HPDE6-E6E7 (cell line): ENCODE measurements at regions not wholly inside any gene's neighbourhood (a gene's known extent, or its start where the extent isn't known, plus 50 kb on each side); places are given as distances from the start of the nearest gene placed in this dataset.
A peak's percentile ranks its signal among the peaks of the same experiment; 100 is the strongest.
"Not testable (repeated sequence)": the region's sequence is repeated elsewhere in the genome, so short reads cannot be mapped to it uniquely, and the experiment has no call there.

Experiments used
- DNase-seq: peaks from one replicate; pipeline ENCODE4 v3.0.0; 2011; ENCODE audit warnings: missing footprints; ENCODE audit errors: extremely low spot score

DNA sequence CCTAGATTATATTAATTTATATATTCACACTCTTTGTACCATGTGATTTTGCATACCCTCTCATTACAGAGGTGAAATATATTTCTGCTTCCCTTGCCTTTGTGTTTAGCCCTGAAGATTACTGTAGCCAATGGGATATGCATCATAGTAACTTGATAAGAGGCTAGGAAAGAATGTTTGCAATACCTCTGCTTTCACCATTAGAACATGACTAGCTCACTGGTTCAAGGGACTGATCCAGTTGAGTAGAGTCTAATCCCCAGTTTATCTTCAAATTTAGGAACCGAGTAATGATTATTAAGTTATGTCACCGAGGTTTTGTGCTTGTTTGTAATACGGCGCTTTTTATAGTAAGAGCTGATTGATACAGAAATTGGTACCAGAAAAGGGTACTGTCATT is 552.6 kb upstream of the GJE1 start:
- no peak for DNase-seq

- DNase-seq = no peak
Measured at GRCh38 chr6:141576751-141577150, 556.0 kb upstream of the GJE1 start.

DNA sequence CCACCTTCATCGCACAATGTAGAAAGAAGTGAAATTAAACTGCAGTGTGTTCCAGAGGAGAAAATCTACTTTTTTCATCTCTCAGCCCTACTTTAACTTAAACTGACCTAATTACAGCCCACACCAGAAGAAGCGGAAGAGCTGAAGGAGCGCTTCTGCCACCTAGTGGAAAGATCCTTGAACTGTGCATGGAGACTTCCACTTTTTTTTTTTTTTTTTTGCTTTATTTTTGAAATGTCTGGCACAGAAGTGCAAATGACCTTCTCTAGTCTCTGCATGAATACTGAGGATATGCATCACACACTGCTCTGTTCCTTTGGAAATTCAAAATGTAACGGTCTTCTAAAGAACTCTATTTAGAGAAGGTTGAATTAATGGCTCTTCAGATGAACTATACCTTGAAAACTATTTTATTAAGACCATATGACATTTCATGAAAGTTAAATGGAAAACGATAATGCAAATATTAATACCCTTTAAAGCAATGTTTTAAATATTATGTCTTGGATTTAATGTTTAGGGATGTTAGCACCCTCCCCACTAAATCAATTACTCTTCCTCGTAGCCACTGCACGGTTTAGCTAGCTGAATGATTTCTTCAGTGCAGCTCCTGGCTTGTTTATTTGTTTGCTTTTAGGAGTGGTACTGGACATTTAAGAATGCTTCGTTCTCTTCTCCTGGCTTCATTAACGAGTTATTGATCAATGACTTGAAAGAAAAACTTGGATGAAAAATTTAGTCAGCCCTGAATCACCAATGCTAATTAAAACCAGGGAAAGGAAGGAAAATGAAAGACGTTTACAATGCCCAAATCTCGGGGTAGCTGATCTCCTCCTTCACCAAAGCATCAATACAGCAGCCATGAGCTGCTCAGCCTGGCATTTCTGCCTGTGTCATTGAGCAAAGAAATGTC is 569.6 kb upstream of the GJE1 start:
- peak; percentile 51 for DNase-seq

GRCh38 chr6:141562186-141562811 is 570.4 kb upstream of the GJE1 start:
- DNase-seq = no peak

GRCh38 chr6:141561154-141561553 is 571.6 kb upstream of the GJE1 start:
- DNase-seq = no peak

- DNase-seq = peak; percentile 69
Measured at GRCh38 chr6:141552463-141552862, 580.3 kb upstream of the GJE1 start.

DNA sequence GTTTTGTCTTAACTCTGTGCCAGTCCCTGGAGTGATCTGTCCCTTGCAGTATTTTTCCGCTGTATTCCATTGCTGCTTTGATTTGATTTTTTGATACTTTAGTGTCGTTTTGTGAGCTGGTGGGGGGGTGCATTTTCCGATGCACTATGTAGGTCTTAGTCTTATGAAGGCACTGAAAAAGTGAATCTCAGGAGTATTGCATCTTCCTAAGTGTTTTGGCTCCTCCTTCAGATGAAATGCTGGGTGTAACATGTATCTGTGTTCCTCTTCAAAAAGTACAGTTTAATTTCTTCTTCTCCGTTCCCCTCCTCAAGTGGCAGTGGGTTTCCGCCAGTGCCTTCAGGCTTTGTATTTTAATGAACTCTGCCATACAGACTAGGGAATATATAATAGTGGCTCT is 580.7 kb upstream of the GJE1 start:
- DNase-seq = no peak

GRCh38 chr6:141551318-141551717 is 581.4 kb upstream of the GJE1 start:
- DNase-seq = no peak

DNA sequence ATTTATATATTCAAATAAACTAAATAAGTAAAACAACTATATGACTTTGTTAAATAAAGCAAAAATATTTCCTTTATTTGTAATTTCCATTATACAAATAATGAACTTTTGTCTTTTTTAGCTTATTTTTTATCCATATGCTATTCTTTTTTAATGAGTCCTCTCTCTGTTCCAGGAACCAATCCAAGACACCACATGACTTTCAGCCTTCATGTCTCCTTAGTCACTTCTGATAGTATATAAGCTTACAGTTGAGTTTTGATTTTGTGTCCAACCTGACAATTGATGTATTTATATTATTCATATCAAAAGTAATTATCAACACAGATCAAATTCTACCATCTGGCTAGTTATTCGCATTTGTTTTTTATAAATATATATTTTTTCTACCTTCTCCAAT is 582.3 kb upstream of the GJE1 start:
- no peak for DNase-seq

DNA sequence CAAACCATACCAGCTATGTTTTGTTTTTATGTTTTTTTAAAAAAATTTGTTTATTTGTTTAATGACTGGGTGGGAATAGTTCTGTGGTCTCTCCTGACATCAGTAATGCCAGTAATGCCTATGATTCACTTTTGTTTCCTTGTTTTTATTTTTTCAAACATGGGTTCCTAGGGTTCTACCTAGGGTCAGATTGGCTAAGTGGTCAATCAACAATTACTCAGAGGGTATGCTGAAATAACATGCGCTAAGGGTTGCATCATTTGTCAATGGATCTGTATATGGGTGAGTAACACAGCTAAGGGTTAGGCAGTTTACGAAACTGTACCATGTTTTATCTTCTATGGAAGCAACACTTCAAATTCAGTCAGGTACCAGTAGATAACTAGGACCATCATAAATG is 583.8 kb upstream of the GJE1 start:
- DNase-seq = peak; percentile 51

- no peak for DNase-seq
Measured at GRCh38 chr6:141541581-141542324, 591.0 kb upstream of the GJE1 start.

DNA sequence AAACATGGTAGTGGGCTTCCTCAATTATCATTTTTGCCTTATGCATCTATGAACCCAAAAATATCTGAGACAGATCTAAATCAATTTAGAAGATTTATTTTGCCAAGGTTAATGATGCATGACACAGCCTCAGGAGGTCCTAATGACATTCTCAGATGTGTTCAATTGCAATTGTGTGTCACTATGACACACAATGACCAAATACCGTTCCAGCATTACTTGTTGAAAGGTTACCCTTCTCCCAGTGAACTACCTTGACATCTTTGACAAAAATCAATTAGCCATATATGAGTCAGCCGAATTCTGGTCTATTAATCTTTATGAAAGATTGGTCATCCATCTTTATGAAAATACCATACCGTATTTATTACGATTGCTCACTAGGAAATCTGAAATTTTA is 592.5 kb upstream of the GJE1 start:
- no peak for DNase-seq

- DNase-seq = no peak
Measured at GRCh38 chr6:141539617-141540016, 593.1 kb upstream of the GJE1 start.

- no peak for DNase-seq
Measured at GRCh38 chr6:141532211-141532610, 600.5 kb upstream of the GJE1 start.

DNA sequence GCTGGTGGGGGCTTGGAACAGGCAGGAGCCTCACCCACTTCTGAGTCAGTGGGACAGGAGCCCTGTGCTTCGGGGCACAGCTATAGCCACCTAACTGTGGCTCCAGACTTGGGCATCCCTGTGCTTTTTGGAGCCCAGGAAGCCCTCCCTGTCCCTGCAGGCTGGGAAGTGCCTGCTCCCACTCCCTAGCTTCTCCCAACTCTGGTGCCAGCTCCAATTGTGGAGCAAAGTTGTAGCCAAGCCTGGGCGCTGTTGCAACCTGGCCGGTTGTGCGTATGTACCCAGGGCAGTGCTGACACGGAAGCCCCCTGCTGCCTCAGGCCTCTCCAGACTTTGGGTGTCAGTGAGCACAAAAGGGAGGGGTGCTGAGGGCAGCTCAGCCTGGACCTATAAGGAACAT is 601.7 kb upstream of the GJE1 start:
- DNase-seq = no peak

DNA sequence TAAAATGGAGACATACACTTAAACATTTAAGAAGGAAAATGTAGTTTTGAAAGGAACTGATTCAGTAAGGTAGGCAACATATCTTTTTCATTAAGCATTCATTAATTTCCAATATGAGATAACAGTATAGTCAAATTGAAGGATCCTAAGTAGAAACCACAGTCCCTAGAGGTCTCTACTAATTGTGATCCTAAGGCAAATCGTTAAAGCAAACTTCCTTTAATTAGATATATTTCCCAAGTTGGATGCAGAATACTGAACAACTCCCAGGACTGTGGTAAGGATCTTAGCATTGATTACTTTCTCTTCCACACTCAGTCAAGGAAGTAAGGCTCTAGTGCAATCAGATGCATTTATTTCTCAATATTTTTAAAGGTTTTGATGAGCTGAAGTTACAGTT is 604.1 kb upstream of the GJE1 start:
- DNase-seq = no peak

- DNase-seq = no peak
Measured at GRCh38 chr6:141526985-141527384, 605.7 kb upstream of the GJE1 start.

GRCh38 chr6:141521440-141521839 is 611.3 kb upstream of the GJE1 start:
- no peak for DNase-seq

GRCh38 chr6:141513830-141514229 is 618.9 kb upstream of the GJE1 start:
- DNase-seq = no peak

DNA sequence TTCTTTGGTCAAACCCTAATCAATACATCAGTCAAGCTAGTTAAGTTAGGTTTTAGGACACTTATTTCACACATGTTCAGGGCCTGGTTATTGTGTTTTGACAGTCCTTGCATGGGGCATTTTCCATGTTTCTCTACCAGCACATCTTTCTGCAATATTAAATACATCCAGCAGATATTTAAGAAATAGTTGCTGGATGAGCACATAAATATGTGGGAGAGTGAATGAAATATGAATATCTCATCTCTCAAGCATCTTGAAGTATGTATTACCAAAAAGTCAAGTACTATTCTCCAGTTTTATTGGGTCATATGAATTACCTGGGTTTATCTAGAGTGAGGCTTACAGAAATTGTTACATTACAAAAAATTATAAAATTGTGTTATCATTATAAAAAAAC is 621.9 kb upstream of the GJE1 start:
- DNase-seq = no peak

DNA sequence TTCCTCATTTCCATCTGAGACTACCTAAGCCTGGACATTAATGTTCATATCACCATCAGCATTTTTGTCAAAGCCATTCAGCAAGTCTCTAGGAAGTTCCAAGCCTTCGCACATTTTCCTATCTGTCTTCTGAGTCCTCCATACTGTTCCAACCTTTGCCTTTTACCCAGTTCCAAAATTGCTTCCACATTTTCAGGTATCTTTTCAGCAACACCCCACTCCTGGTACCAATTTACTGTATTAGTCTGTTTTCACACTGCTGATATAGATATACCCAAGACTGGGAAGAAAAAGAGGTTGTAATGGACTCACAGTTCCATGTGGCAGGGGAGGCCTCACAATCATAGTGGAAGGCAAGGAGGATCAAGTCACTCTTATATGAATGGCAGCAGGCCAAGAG is 626.7 kb upstream of the GJE1 start:
- not testable (repeated sequence) for DNase-seq

GRCh38 chr6:141504318-141504717 is 628.4 kb upstream of the GJE1 start:
- DNase-seq = not testable (repeated sequence)

DNA sequence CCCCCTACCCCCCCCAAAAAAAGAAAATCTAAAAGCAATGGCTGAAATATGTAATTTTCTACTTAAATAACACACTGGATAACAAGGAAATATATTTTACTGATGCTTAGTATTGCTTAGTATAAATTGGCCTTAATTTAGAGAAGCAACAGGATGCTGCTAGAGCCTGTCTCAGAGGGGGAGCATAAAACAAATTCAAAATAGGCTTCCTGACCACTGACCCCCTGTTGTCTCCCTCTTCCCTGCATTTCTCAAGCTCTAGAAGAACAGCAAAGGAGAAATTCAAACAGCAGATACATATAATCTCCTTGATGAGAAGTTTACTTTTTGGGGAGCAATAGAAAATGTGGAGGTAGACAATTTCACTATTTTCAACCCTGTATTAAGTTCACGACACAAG is 631.1 kb upstream of the GJE1 start:
- DNase-seq = no peak
